Smooth muscle cell (in vitro differentiated cells): ENCODE measurements at regions not wholly inside any gene's neighbourhood (a gene's known extent, or its start where the extent isn't known, plus 50 kb on each side); places are given as distances from the start of the nearest gene placed in this dataset.
"Not testable (repeated sequence)": the region's sequence is repeated elsewhere in the genome, so short reads cannot be mapped to it uniquely, and the experiment has no call there.

Experiments used
- DNase-seq: peaks from one replicate; lab custom pipeline; 2025; ENCODE audit not compliant: unreplicated experiment; lab: John Stamatoyannopoulos, UW
- H2AFZ ChIP-seq: fragments of 200-600 bp; sonication (generic); 2 replicates; pipeline ENCODE4 v1.6.0; 2016; ENCODE audit warnings: antibody characterized with exemption, low read depth, mild to moderate bottlenecking
- H3F3A ChIP-seq: fragments of 200-600 bp; sonication (generic); 2 replicates; pipeline ENCODE4 v1.6.0; 2017; ENCODE audit warnings: antibody characterized with exemption, low read depth
- H3K27ac ChIP-seq: fragments of 200-600 bp; sonication (generic); 2 replicates; pipeline ENCODE4 v1.5.1; 2016; ENCODE audit warnings: low read depth, mild to moderate bottlenecking
- H3K27me3 ChIP-seq: fragments of 200-600 bp; sonication (generic); 2 replicates; pipeline ENCODE4 v1.6.1; 2016; ENCODE audit warnings: low read depth, mild to moderate bottlenecking
- H3K36me3 ChIP-seq: fragments of 200-600 bp; sonication (generic); 2 replicates; pipeline ENCODE4 v1.5.1; 2016; ENCODE audit warnings: low read depth
- H3K4me1 ChIP-seq: fragments of 200-600 bp; sonication (generic); 2 replicates; pipeline ENCODE4 v1.5.1; 2016; ENCODE audit warnings: low read depth
- H3K4me2 ChIP-seq: fragments of 200-600 bp; sonication (generic); 2 replicates; pipeline ENCODE4 v1.6.0; 2016; ENCODE audit warnings: mild to moderate bottlenecking
- H3K4me3 ChIP-seq: fragments of 200-600 bp; sonication (generic); 2 replicates; pipeline ENCODE4 v1.5.1; 2016; ENCODE audit warnings: mild to moderate bottlenecking
- H3K79me2 ChIP-seq: fragments of 200-600 bp; sonication (generic); 2 replicates; pipeline ENCODE4 v1.6.0; 2016; ENCODE audit warnings: low read depth, mild to moderate bottlenecking
- H3K9ac ChIP-seq: fragments of 200-600 bp; sonication (generic); 2 replicates; pipeline ENCODE4 v1.6.0; 2016; ENCODE audit warnings: low read depth
- H3K9me3 ChIP-seq: fragments of 200-600 bp; sonication (generic); replicated peaks from 2 replicates; pipeline ENCODE4 v1.5.1; 2016; ENCODE audit warnings: low read depth
- H4K20me1 ChIP-seq: fragments of 200-600 bp; sonication (generic); 2 replicates; pipeline ENCODE4 v1.6.0; 2016; ENCODE audit warnings: low read depth
- CTCF ChIP-seq: fragments of 200-600 bp; sonication (generic); IDR thresholded peaks from 2 replicates; pipeline ENCODE4 v1.5.1; 2017; ENCODE audit warnings: borderline replicate concordance, mild to moderate bottlenecking, antibody characterized with exemption; ENCODE audit not compliant: insufficient read depth, poor library complexity, severe bottlenecking
- WGBS: methylation state at CpG from one replicate; pipeline ENCODE4 v1.1.7; 2016; ENCODE audit warnings: low lambda C conversion rate; 5-methylcytosine and 5-hydroxymethylcytosine counted together

- Histone ChIP-seq H3K27me3 (no peaks in the 10 kb centered on the region), H3K79me2 (no peaks in the 10 kb centered on the region), H3K4me1 (no peaks in the 10 kb centered on the region), H4K20me1 (no peaks in the 10 kb centered on the region), H3K36me3 (no peaks in the 10 kb centered on the region), H3K9me3 (no peaks in the 10 kb centered on the region), H3F3A (no peaks in the 10 kb centered on the region), H3K27ac (no peak overlapping the region), H3K4me2 (no peak overlapping the region), H2AFZ (no peak overlapping the region), H3K9ac (no peak overlapping the region), H3K4me3 (no peak overlapping the region)
- TF ChIP-seq CTCF, result no peak
- WGBS, result 62% methylated on average over 4 of the region's 4 CpGs
- DNase-seq, result no peak
These were observed 233.9 kb upstream of the CNTNAP5 start for GRCh38 chr2:123791207-123791606.

- H3K4me1 ChIP-seq, result no peaks in the 10 kb centered on the region
- H3F3A ChIP-seq, result no peaks in the 10 kb centered on the region
- no peaks in the 10 kb centered on the region for H3K27me3 ChIP-seq
- H3K27ac ChIP-seq, result no peak overlapping the region
- no peak overlapping the region for H3K9ac ChIP-seq
- no peaks in the 10 kb centered on the region for H3K36me3 ChIP-seq
- no peaks in the 10 kb centered on the region for H3K9me3 ChIP-seq
- no peak for DNase-seq
- no peak for TF ChIP-seq CTCF
- no peaks in the 10 kb centered on the region for H3K79me2 ChIP-seq
- no peak overlapping the region for H3K4me3 ChIP-seq
- no peak overlapping the region for H2AFZ ChIP-seq
- H3K4me2 ChIP-seq, result no peak overlapping the region
- H4K20me1 ChIP-seq, result no peaks in the 10 kb centered on the region
These were observed 233.4 kb upstream of the CNTNAP5 start for GRCh38 chr2:123791684-123792083.

GRCh38 chr2:123804126-123804525, 221.0 kb upstream of the CNTNAP5 start:
- H3K27me3 ChIP-seq, H3K4me3 ChIP-seq, H3K79me2 ChIP-seq, H3K9me3 ChIP-seq, H3K4me2 ChIP-seq, H3K4me1 ChIP-seq, DNase-seq, H4K20me1 ChIP-seq, H2AFZ ChIP-seq, H3K27ac ChIP-seq, H3F3A ChIP-seq, H3K36me3 ChIP-seq, H3K9ac ChIP-seq: not testable (repeated sequence)
- 89% methylated on average over 6 of the region's 6 CpGs for WGBS

GRCh38 chr2:123805746-123806145, 219.3 kb upstream of the CNTNAP5 start:
- not testable (repeated sequence) for H3K4me1 ChIP-seq, H3K79me2 ChIP-seq, DNase-seq, H3K36me3 ChIP-seq, H3K27ac ChIP-seq, H2AFZ ChIP-seq, H3K27me3 ChIP-seq, H3K9me3 ChIP-seq, H3K4me3 ChIP-seq, H3K9ac ChIP-seq, H3F3A ChIP-seq, H4K20me1 ChIP-seq, H3K4me2 ChIP-seq
- 86% methylated on average over 3 of the region's 3 CpGs for WGBS

GRCh38 chr2:123808243-123808642, 216.8 kb upstream of the CNTNAP5 start:
- Histone ChIP-seq H3K9ac (no peak overlapping the region), H3F3A (no peaks in the 10 kb centered on the region), H3K4me1 (no peaks in the 10 kb centered on the region), H3K79me2 (no peaks in the 10 kb centered on the region), H3K27ac (no peak overlapping the region), H3K9me3 (no peaks in the 10 kb centered on the region), H2AFZ (no peak overlapping the region), H3K27me3 (no peaks in the 10 kb centered on the region), H3K4me2 (no peak overlapping the region), H3K36me3 (no peaks in the 10 kb centered on the region), H3K4me3 (no peak overlapping the region), H4K20me1 (no peaks in the 10 kb centered on the region)
- no peak for DNase-seq
- WGBS, result 97% methylated on average over 2 of the region's 2 CpGs
- TF ChIP-seq CTCF, result no peak
